ENCODE measurements at regions not wholly inside any gene's neighbourhood (a gene's known extent, or its start where the extent isn't known, plus 50 kb on each side); places are given as distances from the start of the nearest gene placed in this dataset.

- intact Hi-C loops (cut with micrococcal nuclease; ENCODE audit: unreplicated experiment) = no loop called here
- no peaks in the 10 kb centered on the region for H3K36me3 ChIP-seq (ENCODE audit: insufficient read depth, low read length, poor library complexity, severe bottlenecking)
- H3K9me3 ChIP-seq (ENCODE audit: low read depth, low read length, poor library complexity, severe bottlenecking) = no peaks in the 10 kb centered on the region
- POLR2A ChIA-PET (ENCODE audit: low non-redundant PET) = no interaction called here
- no peaks in the 10 kb centered on the region for H3K4me1 ChIP-seq (ENCODE audit: insufficient read depth, low read length, poor library complexity, severe bottlenecking)
- CTCF ChIA-PET = no interaction called here
- no peak for DNase-seq (ENCODE audit: low spot score)
- TF ChIP-seq, protein P1, sequence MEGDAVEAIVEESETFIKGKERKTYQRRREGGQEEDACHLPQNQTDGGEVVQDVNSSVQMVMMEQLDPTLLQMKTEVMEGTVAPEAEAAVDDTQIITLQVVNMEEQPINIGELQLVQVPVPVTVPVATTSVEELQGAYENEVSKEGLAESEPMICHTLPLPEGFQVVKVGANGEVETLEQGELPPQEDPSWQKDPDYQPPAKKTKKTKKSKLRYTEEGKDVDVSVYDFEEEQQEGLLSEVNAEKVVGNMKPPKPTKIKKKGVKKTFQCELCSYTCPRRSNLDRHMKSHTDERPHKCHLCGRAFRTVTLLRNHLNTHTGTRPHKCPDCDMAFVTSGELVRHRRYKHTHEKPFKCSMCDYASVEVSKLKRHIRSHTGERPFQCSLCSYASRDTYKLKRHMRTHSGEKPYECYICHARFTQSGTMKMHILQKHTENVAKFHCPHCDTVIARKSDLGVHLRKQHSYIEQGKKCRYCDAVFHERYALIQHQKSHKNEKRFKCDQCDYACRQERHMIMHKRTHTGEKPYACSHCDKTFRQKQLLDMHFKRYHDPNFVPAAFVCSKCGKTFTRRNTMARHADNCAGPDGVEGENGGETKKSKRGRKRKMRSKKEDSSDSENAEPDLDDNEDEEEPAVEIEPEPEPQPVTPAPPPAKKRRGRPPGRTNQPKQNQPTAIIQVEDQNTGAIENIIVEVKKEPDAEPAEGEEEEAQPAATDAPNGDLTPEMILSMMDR (conservative IDR thresholded peaks at IDR 0.05; ENCODE audit: low read depth, low read length) = no peak
- no peak for TF ChIP-seq EZH2 (IDR thresholded peaks at IDR 0.05; ENCODE audit: borderline replicate concordance, low read depth, low read length, poor library complexity, severe bottlenecking)
- H3K27me3 ChIP-seq (replicated peaks; ENCODE audit: insufficient read depth, low read depth, low read length, poor library complexity) = no peaks in the 10 kb centered on the region
- H3K4me3 ChIP-seq (ENCODE audit: low read depth, low read length, poor library complexity, severe bottlenecking) = no peak overlapping the region
- BruUV-seq (replicated peaks) = no TSS peak
- H3K27ac ChIP-seq (ENCODE audit: low read depth, low read length, poor library complexity, severe bottlenecking) = no peak overlapping the region
Observed at GRCh38 chr12:67582238-67582834, 66.2 kb upstream of the DYRK2 start.

GRCh38 chr12:67582844-67583243 is 65.7 kb upstream of the DYRK2 start:
- POLR2A ChIA-PET (ENCODE audit: low non-redundant PET) = no interaction called here
- no peaks in the 10 kb centered on the region for H3K36me3 ChIP-seq (ENCODE audit: insufficient read depth, low read length, poor library complexity, severe bottlenecking)
- CTCF ChIA-PET = no interaction called here
- no peaks in the 10 kb centered on the region for H3K4me1 ChIP-seq (ENCODE audit: insufficient read depth, low read length, poor library complexity, severe bottlenecking)
- H3K9me3 ChIP-seq (ENCODE audit: low read depth, low read length, poor library complexity, severe bottlenecking) = no peaks in the 10 kb centered on the region
- no peak for TF ChIP-seq EZH2 (IDR thresholded peaks at IDR 0.05; ENCODE audit: borderline replicate concordance, low read depth, low read length, poor library complexity, severe bottlenecking)
- TF ChIP-seq, protein P1 (conservative IDR thresholded peaks at IDR 0.05; ENCODE audit: low read depth, low read length) = no peak
- no TSS peak for BruUV-seq (replicated peaks)
- H3K27ac ChIP-seq (ENCODE audit: low read depth, low read length, poor library complexity, severe bottlenecking) = no peak overlapping the region
- DNase-seq (ENCODE audit: low spot score) = no peak
- H3K27me3 ChIP-seq (replicated peaks; ENCODE audit: insufficient read depth, low read depth, low read length, poor library complexity) = no peaks in the 10 kb centered on the region
- intact Hi-C loops (cut with micrococcal nuclease; ENCODE audit: unreplicated experiment) = no loop called here
- H3K4me3 ChIP-seq (ENCODE audit: low read depth, low read length, poor library complexity, severe bottlenecking) = no peak overlapping the region

DNA sequence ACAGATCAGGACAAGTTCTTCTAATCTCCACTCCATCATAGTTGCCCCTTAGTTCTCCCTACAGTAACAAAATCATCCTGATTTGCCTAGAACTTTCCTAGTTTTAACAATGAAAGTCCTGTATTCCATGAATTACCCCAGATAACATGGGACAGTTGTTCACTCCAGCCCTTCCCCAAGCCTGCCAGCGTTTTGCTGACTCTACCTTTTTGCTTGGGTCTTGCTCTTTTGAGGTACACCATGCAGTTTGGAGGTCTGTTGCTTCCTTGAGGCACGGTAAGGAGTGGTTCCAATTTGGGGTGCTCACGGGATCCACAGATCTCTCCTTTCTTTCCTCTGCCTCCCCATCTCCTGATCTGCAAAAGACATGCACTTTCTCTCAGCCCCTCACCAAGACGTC is 61.6 kb upstream of the DYRK2 start:
- H3K27ac ChIP-seq (ENCODE audit: low read depth, low read length, poor library complexity, severe bottlenecking) = no peak overlapping the region
- no peak overlapping the region for H3K4me3 ChIP-seq (ENCODE audit: low read depth, low read length, poor library complexity, severe bottlenecking)
- no peaks in the 10 kb centered on the region for H3K36me3 ChIP-seq (ENCODE audit: insufficient read depth, low read length, poor library complexity, severe bottlenecking)
- CTCF ChIA-PET = no interaction called here
- H3K4me1 ChIP-seq (ENCODE audit: insufficient read depth, low read length, poor library complexity, severe bottlenecking) = no peaks in the 10 kb centered on the region
- TF ChIP-seq EZH2 (IDR thresholded peaks at IDR 0.05; ENCODE audit: borderline replicate concordance, low read depth, low read length, poor library complexity, severe bottlenecking) = no peak
- TF ChIP-seq, protein P1 (conservative IDR thresholded peaks at IDR 0.05; ENCODE audit: low read depth, low read length) = no peak
- BruUV-seq (replicated peaks) = no TSS peak
- H3K9me3 ChIP-seq (ENCODE audit: low read depth, low read length, poor library complexity, severe bottlenecking) = no peaks in the 10 kb centered on the region
- no peaks in the 10 kb centered on the region for H3K27me3 ChIP-seq (replicated peaks; ENCODE audit: insufficient read depth, low read depth, low read length, poor library complexity)
- no peak for DNase-seq (ENCODE audit: low spot score)
- POLR2A ChIA-PET (ENCODE audit: low non-redundant PET) = no interaction called here
- intact Hi-C loops (cut with micrococcal nuclease; ENCODE audit: unreplicated experiment) = no loop called here

Measured in A673 (cell line).